ENCODE measurements at regions not wholly inside any gene's neighbourhood (a gene's known extent, or its start where the extent isn't known, plus 50 kb on each side); places are given as distances from the start of the nearest gene placed in this dataset.

GRCh38 chr5:61232490-61233050, 70.3 kb upstream of the SMIM15 start:
- H3K9me3 ChIP-seq (replicated peaks; ENCODE audit: control insufficient read depth, insufficient read depth, low read depth, low read length) = no peaks in the 10 kb centered on the region
- no peaks in the 10 kb centered on the region for H3K79me2 ChIP-seq (ENCODE audit: control insufficient read depth, insufficient read depth, low read length)
- H3K4me1 ChIP-seq (replicated peaks in 1 of 2; ENCODE audit: control insufficient read depth in 2 of 2, insufficient read depth in 2 of 2, low read length in 2 of 2) = peaks cover 0 to 7% of the 10 kb centered on the region in 2 experiments; a peak in 1 of 5 replicates
- no peak for FAIRE-seq
- intact Hi-C loops (cut with micrococcal nuclease) (no loop called here), in situ Hi-C loops (cut with MboI) (loop anchor here (10.0 kb wide), 1 partner anchor 1418 kb away; no protein-coding TSS in a partner anchor)
- no peaks in the 10 kb centered on the region for H3K9me1 ChIP-seq (ENCODE audit: control insufficient read depth, insufficient read depth, low read length)
- no peak overlapping the region for H3K9ac ChIP-seq (ENCODE audit: insufficient read depth in 1 of 2, low read depth in 2 of 2, low read length in 2 of 2)
- H3K4me3 ChIP-seq = no peak overlapping the region
- H3K27ac ChIP-seq (ENCODE audit: extremely low read depth, low read depth, low read length) = no peak overlapping the region
- TF ChIP-seq TFE3 (CRISPR knock-in tag; IDR thresholded peaks at IDR 0.05) (peak; percentile 76), NR4A1 (CRISPR knock-in tag; IDR thresholded peaks at IDR 0.05) (no peak), NR4A1 (tag; IDR thresholded peaks at IDR 0.05) (no peak), ZFX (CRISPR knock-in tag; IDR thresholded peaks at IDR 0.05) (no peak)
- ChIA-PET POLR2A (no interaction called here), CTCF (ENCODE audit: low intra/inter-chr PET ratio) (no interaction called here)
- no peaks in the 10 kb centered on the region for H3K36me3 ChIP-seq (ENCODE audit: control insufficient read depth, insufficient read depth, low read length)
- H3K4me2 ChIP-seq (ENCODE audit: insufficient read depth, low read length) = no peak overlapping the region
- 0% methylated on average over 3 of the region's 3 CpGs for WGBS (ENCODE audit: insufficient coverage, low coverage, missing lambda C conversion rate)
- ATAC-seq = no peak
- H3K27me3 ChIP-seq (ENCODE audit: control insufficient read depth in 2 of 2, insufficient read depth in 2 of 2, low read length in 2 of 2) = peaks cover 8 to 21% of the 10 kb centered on the region in 2 experiments
- no peak overlapping the region for H2AFZ ChIP-seq (ENCODE audit: low read depth, low read length)
- 0 out of 2 replicates have a peak, but pooled peaks cover 4% of the 10 kb centered on the region for H4K20me1 ChIP-seq (replicated peaks; ENCODE audit: control insufficient read depth, insufficient read depth, low read length)
- no peak for DNase-seq (ENCODE audit: extremely low read depth in 1 of 4, low spot score in 3 of 4)
- BruUV-seq (replicated peaks) = no TSS peak

Data from K562 (cell line).